ENCODE measurements at regions not wholly inside any gene's neighbourhood (a gene's known extent, or its start where the extent isn't known, plus 50 kb on each side); places are given as distances from the start of the nearest gene placed in this dataset.

DNA sequence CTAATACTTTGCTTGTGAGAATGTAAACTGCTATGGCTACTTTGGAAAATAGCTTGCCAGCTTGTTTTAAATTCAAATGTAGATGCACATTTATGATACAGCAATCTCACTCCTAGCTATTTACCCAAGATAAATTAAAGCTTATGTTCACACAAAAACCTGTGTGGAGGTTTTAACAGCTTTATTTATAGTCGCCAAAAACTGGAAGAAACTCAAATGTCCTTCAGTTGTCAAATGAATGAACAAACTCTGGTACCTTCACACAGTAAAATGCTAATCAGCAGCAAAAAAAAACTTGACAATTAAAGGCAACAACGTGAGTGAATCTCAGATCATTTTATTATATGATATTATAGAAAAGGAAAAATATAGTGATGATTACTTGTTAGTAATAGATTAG lies 248.6 kb upstream of the NECTIN3 start:
- TF ChIP-seq, protein P1, sequence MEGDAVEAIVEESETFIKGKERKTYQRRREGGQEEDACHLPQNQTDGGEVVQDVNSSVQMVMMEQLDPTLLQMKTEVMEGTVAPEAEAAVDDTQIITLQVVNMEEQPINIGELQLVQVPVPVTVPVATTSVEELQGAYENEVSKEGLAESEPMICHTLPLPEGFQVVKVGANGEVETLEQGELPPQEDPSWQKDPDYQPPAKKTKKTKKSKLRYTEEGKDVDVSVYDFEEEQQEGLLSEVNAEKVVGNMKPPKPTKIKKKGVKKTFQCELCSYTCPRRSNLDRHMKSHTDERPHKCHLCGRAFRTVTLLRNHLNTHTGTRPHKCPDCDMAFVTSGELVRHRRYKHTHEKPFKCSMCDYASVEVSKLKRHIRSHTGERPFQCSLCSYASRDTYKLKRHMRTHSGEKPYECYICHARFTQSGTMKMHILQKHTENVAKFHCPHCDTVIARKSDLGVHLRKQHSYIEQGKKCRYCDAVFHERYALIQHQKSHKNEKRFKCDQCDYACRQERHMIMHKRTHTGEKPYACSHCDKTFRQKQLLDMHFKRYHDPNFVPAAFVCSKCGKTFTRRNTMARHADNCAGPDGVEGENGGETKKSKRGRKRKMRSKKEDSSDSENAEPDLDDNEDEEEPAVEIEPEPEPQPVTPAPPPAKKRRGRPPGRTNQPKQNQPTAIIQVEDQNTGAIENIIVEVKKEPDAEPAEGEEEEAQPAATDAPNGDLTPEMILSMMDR (conservative IDR thresholded peaks at IDR 0.05 in 1 of 2, IDR thresholded peaks at IDR 0.05 in 1 of 2; ENCODE audit: extremely low read depth in 1 of 2, insufficient read depth in 1 of 2, low read depth in 1 of 2, low read length in 2 of 2), result no peak
- TF ChIP-seq EZH2 (IDR thresholded peaks at IDR 0.05; ENCODE audit: borderline replicate concordance, low read length), result no peak

All from mammary epithelial cell (primary cell).